Type B pancreatic cell (in vitro differentiated cells): ENCODE measurements at regions not wholly inside any gene's neighbourhood (a gene's known extent, or its start where the extent isn't known, plus 50 kb on each side); places are given as distances from the start of the nearest gene placed in this dataset.
"Not testable (repeated sequence)": the region's sequence is repeated elsewhere in the genome, so short reads cannot be mapped to it uniquely, and the experiment has no call there.

Experiments used
- DNase-seq: peaks from one replicate; pipeline ENCODE4 v3.0.0; 2021; ENCODE audit warnings: mixed read lengths; ENCODE audit not compliant: unreplicated experiment; ENCODE audit errors: extremely low spot score
- H3K27ac Mint-ChIP-seq: 2 replicates; pipeline ENCODE4 v1.8.0; 2021; ENCODE audit warnings: mild to moderate bottlenecking, mixed read lengths
- H3K27me3 Mint-ChIP-seq: 2 replicates; pipeline ENCODE4 v1.8.0; 2021; ENCODE audit warnings: mixed read lengths
- H3K36me3 Mint-ChIP-seq: 2 replicates; pipeline ENCODE4 v1.8.0; 2021; ENCODE audit warnings: mixed read lengths
- H3K4me1 Mint-ChIP-seq: one replicate; pipeline ENCODE4 v1.8.0; 2021; ENCODE audit warnings: mixed read lengths; ENCODE audit not compliant: unreplicated experiment
- H3K4me3 Mint-ChIP-seq: 2 replicates; pipeline ENCODE4 v1.8.0; 2021; ENCODE audit warnings: mild to moderate bottlenecking, mixed read lengths
- H3K9me3 Mint-ChIP-seq: 2 replicates; pipeline ENCODE4 v1.8.0; 2021; ENCODE audit warnings: mixed read lengths
- CTCF ChIP-seq: fragments of 200-600 bp; sonication (generic); conservative IDR thresholded peaks from 2 replicates; pipeline ENCODE4 v1.5.0; 2021; ENCODE audit warnings: antibody characterized with exemption, mild to moderate bottlenecking

GRCh38 chr18:55688030-55688429, 100.0 kb upstream of the TCF4 start:
- no peak overlapping the region for H3K27ac Mint-ChIP-seq
- H3K4me3 Mint-ChIP-seq, result no peak overlapping the region

GRCh38 chr18:55687106-55687505, 99.1 kb upstream of the TCF4 start:
- TF ChIP-seq CTCF, result no peak
- no peaks in the 10 kb centered on the region for H3K9me3 Mint-ChIP-seq
- no peak for DNase-seq
- no peak overlapping the region for H3K27ac Mint-ChIP-seq
- H3K4me1 Mint-ChIP-seq, result no peaks in the 10 kb centered on the region
- no peak overlapping the region for H3K4me3 Mint-ChIP-seq
- H3K36me3 Mint-ChIP-seq, result no peaks in the 10 kb centered on the region
- peaks cover 2% of the 10 kb centered on the region for H3K27me3 Mint-ChIP-seq

More at GRCh38 chr18:55688030-55688429, 100.0 kb upstream of the TCF4 start:
- no peak for DNase-seq
- Mint-ChIP-seq H3K36me3 (no peaks in the 10 kb centered on the region), H3K9me3 (peaks cover 2% of the 10 kb centered on the region), H3K27me3 (peaks cover 2% of the 10 kb centered on the region), H3K4me1 (no peaks in the 10 kb centered on the region)
- no peak for TF ChIP-seq CTCF

GRCh38 chr18:55685638-55686037, 97.6 kb upstream of the TCF4 start:
- Mint-ChIP-seq H3K36me3 (no peaks in the 10 kb centered on the region), H3K4me3 (no peak overlapping the region), H3K27ac (no peak overlapping the region), H3K4me1 (no peaks in the 10 kb centered on the region), H3K9me3 (no peaks in the 10 kb centered on the region), H3K27me3 (peaks cover 2% of the 10 kb centered on the region)
- no peak for TF ChIP-seq CTCF
- DNase-seq, result no peak

- no peak for DNase-seq
- Mint-ChIP-seq H3K4me1 (no peaks in the 10 kb centered on the region), H3K4me3 (no peak overlapping the region), H3K36me3 (no peaks in the 10 kb centered on the region), H3K27ac (no peak overlapping the region), H3K9me3 (peaks cover 4% of the 10 kb centered on the region), H3K27me3 (peaks cover under 1% of the 10 kb centered on the region)
- no peak for TF ChIP-seq CTCF
Measured at GRCh38 chr18:55672574-55673361, 84.8 kb upstream of the TCF4 start.

- Mint-ChIP-seq H3K4me3 (no peak overlapping the region), H3K27me3 (no peaks in the 10 kb centered on the region), H3K36me3 (no peaks in the 10 kb centered on the region), H3K4me1 (no peaks in the 10 kb centered on the region), H3K27ac (no peak overlapping the region), H3K9me3 (no peaks in the 10 kb centered on the region)
- no peak for TF ChIP-seq CTCF
- no peak for DNase-seq
Measured at GRCh38 chr18:55665506-55665905, 77.5 kb upstream of the TCF4 start.

- not testable (repeated sequence) for H3K9me3 Mint-ChIP-seq, H3K27me3 Mint-ChIP-seq, DNase-seq, H3K4me1 Mint-ChIP-seq, H3K27ac Mint-ChIP-seq, H3K36me3 Mint-ChIP-seq, H3K4me3 Mint-ChIP-seq
Measured at GRCh38 chr18:55664758-55665400, 76.9 kb upstream of the TCF4 start.
